GM21515 (cell line): ENCODE measurements at regions not wholly inside any gene's neighbourhood (a gene's known extent, or its start where the extent isn't known, plus 50 kb on each side); places are given as distances from the start of the nearest gene placed in this dataset.

Experiments used
- ATAC-seq: cut with Tn5 transposase; IDR thresholded peaks from one replicate; pipeline ENCODE4 v1.9.1; 2021; ENCODE audit not compliant: unreplicated experiment

DNA sequence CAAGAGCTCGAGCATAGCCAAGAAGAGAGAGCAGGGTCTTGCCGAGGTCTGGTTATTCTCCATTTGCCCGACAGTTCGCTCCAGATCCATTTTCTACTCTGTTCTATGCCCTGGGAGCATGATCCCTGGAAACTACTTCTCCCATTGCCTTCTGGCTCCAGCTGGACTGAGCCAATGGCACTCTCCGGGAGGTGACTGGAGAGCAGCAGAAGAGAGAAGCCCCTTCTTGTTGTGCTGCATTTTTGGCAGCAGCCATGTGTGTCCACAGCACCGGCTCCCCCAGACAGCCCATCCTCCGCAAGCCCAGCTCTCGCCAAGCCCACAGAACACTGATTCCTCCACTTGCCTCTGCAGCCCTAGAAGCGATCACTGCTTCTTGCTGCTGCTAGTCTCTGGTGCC is 345.5 kb downstream of the TNS1 start:
- no peak for ATAC-seq

DNA sequence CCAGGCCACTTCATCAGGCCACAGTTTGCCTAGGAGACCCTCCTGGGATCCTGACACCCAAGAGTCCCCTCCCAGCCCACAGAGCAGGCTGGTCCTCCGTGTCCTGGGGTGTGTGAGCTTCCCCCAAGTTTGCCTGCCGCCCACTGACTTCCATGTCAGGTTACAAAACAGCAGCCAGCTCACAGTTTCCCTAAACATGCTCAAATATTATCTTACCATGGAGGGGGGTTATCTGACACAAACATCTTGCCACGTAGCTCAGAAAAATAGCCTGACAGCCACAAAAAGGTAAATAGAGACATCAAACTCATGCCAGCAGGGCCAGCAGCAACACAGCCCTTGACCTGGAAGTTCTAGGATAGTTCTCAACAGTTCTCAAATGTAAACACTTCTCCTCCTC is 346.5 kb downstream of the TNS1 start:
- no peak for ATAC-seq

DNA sequence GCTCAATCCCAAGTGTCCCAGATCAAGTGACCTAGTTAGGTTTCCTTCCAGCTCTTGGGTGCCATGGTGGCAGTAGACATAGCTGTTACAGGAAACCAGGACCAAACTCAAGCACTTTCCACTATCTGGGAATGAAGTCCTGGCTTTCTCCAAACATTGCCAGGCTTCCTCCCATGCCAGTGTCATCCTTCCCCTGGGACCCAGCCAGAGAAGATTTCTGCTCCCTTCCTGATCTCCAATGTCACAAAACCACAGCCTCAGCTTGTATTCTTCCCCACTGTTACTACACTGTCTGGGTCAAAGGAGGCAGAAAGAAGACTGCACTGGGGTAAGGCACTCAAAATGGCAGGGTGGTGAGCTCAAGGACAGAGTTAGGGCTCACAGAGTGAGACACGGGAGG is 347.1 kb downstream of the TNS1 start:
- no peak for ATAC-seq

DNA sequence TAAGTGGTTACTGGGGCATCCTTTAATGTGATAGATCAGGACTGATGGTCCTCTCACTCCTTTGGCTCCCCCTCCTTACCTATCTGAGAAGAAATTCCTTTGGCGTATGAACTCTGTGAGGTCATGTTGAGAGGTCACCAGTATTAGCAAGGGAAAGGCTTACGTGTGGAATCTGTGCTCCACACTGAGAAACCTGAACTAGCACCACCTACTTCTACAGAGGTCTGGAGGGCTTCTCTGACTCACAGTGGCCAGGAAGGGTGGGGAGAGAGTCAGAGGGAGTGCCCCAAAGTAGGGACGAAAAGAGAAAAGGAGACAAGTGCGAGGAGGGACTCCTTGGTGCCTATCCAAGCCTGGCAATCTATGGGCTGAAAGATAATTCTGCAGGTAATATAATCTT is 348.6 kb downstream of the TNS1 start:
- ATAC-seq: no peak

DNA sequence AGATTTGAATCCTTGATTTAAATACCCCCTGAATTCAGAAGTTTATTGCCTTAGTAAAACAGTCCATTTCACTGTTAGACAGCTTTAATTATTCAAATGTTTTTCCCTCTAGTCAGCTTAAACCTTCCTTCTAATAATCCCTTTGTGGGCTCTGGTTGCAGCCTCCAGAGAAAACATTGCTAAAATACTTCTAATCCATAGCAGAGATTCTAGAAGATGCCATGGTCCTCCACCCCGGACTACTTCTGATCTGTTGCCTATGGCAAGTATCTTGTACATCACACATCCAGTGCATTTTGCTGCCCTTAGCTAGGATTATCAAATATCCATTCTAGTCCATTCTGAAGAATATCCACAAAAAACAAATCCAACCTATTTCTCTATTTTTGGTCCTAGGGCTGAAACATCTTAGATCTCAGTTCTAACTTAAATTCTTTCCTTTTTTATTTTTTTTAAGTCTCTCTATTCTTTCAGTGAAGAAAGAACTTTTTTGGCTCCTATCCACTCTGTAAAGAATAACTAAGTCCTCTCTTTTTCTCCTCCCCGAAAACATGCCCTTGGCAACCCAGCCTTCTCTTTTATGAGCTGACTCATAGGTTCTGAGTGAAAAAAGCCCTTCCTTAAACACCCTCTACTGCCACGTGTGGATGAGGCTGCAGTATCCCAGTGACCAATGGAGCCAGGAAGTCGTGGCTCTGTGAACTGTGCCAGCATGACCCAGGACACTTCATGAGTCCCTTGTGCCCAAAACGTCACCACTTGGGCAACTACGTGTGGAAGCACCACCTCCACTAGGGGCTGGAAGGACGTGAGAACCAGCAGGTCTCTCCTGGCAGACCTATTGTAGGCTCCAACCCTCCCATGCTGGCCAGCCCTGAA is 349.8 kb downstream of the TNS1 start:
- ATAC-seq: no peak

DNA sequence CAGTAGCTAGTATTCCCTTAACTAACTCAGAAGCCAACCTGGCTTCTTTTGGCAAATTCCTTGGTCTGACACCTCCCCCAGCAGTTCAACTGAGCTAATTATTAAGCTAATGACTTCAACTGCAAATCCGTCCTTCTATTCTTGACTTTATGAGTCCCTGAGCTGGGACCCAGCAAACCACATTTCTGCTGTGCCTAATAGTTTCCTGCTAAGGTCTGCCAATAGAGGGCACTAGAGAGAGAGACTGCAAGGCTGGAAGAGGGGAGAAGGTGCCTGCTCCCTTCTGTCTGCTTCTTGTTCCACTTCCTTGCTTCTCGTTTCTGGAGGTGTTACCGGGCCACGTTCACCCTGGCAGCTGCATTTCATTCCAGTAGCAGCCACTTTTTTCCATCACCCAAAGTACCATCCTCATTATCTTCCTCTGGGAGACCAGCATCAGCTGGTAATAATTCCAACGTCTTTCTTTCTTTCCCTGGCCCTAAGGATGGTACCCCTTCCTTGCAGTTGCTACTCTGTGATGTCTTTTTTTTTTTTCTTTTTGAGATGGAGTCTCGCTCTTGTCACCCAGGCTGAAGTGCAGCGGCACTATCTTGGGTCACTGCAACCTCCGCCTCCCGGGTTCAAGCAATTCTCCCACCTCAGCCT is 352.0 kb downstream of the TNS1 start:
- no peak for ATAC-seq

DNA sequence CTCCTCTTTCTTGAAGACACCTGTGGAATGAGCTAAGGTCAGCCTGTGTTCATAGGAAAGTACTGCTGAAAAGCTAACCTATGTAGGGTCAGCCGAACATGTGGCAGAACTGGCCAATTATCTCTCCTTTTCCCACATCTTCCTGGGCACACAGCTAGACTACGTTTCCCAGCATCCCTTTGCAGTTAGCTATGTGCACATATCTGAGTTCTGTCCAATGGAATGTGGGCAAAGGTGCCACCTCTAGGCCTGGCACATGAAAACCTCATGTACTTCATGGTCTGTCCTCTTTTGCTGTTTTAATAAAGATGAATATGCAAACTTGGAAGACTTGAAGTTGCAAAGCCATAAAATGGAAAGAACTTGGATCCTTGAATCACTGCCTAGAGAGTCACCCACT is 352.6 kb downstream of the TNS1 start:
- ATAC-seq: no peak

DNA sequence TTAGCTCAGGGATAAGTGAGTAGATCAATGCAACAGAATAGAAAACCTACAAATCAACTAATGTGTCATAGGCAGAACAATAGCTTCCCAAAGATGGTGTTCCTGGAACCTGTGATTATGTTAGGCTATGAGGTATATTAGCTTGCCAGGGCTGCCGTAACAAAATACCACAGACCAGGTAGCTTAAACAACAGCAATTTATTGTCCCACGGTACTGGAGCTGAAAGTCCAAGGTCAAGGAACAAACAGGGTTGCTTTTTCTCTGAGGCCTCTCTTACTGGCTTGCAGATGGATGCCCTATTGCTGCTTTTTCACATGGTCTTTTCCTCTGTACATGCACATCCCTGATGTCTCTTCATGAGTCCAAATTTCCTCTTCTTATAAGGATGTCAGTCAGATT is 354.9 kb downstream of the TNS1 start:
- no peak for ATAC-seq

DNA sequence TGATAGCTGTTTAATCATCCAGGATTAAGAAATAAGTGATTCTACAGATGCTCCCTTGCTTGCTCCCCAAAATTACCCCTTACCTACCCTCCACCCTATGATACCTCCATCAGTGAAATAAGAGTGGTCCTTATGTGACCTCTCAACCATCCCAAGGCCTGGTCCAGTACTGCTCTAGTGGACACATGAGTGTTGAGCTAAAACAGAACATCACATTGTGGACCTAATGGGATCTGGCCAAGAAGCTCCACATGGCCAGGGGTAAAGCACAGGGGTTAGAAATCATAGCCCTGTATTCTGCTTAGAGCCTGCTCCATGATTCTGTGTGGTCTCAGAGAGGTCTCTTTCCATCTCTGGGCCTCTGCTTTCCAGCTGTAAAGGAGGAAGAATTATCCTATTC is 355.6 kb downstream of the TNS1 start:
- no peak for ATAC-seq

DNA sequence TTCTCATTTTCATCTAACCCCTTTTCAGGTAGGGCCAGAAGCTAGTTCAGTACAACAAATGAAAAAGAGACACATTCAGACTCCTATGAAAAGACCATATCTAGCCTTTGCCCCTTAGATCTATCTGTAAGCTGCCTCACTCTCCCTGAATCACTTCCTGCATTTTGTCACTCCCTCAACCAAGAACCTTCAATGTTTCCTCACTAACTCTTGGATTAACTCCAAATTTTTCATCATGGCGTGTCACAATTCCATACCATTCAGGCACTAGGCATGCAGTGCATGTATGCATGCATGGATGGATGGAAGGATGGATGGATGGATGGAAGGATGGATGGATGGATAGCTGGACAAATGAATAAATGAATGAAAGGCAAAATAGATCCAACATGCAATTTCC is 356.9 kb downstream of the TNS1 start:
- no peak for ATAC-seq

DNA sequence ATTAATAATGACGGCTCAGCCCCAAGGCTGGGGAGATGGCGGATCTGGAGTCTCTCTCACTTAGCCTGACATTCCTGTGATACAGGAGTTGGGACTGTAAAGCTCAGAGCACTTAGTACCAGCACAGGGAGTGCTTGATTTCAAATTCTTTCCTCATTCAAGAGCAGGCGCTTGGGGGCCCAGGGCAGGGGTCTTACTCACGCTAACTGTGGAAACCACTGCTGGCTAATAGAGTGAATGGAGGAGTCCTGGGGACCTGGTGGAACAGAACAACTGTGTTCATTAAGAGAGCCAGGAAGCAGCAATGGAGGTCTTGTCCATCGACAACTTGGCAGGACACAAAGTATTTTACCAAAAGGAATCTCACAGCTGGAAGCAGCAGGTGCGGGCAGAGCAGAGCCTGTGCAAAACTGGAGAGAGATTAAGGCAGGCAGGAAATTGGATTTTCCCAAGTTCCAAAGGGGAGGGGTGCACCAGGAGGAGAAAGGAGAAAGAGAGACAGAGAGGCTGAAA is 358.9 kb downstream of the TNS1 start:
- no peak for ATAC-seq

DNA sequence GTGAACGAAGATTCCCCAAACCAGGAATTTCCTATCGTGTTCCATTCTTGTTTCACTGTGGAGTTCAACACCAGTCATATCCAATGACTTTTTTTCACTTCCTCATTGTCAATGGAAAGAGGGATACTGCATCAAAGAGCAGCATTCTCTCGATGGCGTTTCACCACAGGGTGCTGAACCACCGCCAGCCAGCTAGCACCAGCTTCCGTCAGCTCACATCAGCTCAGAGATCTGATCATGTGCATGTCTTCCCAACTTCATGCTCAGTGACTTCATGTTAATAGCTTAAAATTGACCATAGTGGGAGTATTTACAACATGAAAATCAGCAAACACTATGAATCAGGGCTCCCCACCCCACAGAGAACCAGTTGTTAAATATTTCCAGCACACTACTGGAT is 359.9 kb downstream of the TNS1 start:
- no peak for ATAC-seq

DNA sequence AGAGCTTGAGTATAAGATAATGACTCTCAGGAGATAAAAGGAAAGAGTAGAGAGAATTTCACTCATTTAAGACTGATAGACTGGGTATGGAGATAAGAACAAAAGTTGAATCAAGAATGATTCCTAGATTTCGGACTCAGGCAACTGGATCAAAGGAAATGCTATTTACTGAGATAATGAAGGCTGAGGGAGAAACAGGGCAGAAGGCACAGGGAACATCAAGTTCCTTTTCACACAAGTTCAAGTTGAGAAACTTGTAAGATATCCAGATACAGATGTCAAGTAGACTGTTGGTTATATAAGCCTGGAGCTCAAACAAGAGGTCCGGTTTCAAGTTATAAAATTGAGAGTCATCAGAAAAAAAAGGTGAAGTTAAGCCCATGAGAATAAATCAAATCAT is 360.8 kb downstream of the TNS1 start:
- no peak for ATAC-seq

DNA sequence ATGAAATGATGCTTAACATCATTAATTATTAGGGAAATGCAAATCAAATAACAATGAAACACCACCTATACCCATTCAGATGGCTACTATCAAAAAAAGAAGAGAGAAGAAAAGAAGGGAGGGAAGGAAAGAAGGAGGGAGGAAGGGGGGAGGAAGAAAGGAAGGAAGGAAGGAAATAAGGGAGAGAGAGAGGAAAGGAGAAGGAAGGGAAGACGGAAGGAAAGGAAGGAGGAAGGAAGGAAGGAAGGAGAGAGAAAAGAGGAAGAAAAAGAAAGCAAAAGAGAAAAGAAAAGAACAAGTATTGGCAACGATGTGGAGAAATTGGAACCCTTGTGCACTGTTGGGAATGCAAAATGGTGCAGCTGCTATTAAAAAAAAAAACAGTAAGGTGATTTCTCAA is 363.3 kb downstream of the TNS1 start:
- no peak for ATAC-seq

DNA sequence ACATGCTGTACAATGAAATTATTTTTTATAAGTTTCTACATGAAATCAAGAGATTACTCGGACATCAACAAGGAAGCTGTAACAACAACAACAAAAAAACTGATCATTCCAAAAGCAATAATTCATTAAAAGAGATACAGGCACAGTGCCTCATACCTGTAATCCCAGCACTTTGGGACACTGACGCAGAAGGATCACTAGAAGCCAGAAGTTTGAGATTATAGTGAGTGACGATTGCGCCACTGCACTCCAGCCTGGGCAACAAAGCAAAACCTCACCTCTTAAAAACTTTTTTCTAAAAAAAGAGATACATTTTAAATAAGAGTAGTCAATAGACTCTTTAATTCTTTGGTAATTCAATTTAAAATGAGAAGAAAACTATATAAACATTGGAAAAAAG is 364.3 kb downstream of the TNS1 start:
- no peak for ATAC-seq

DNA sequence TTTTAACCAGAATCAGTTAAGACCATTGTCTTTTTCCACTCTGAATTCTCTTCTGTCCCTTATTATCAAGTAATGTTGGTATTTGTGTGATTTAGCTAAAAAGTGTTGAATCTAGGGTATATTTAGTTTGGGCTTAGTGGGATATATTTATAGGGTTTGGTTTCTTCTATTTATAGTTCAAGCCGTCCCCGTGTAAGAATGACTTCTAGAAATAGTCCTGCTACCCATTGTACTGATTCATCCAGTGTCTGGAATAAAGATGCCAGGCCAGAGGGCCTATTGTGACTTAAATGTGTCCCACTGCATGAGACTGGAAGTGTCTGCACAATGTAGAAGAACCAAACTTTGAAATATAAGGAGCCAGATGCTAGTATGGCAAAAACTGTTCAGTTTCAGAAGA is 364.8 kb downstream of the TNS1 start:
- no peak for ATAC-seq

DNA sequence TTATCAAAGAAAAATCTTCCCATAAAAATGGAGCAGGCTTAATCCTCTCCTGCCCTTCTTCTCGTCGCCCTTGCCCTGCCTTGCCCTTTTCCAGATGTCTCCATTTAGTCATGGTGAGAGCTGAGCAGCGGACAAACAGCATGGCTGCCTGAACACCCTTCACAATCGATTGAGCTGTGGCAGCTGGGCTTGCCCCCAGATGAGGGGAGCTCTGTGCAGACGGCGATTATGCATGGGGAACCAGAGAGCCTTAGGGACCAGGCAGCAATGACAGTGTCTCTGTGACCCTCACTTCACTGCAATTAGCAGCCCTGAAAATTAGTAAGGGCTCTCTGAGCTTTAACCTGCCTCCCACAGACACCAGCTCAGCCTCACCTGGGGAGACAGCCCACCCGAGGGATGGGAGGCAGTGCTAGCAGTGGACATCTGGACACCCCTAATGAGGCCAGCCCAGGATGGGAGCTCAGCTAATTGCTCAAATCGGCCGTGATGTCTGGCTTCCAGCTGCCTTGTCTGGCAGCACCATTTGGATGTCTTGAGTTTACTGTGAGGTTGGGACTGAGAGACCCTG is 365.7 kb downstream of the TNS1 start:
- no peak for ATAC-seq

DNA sequence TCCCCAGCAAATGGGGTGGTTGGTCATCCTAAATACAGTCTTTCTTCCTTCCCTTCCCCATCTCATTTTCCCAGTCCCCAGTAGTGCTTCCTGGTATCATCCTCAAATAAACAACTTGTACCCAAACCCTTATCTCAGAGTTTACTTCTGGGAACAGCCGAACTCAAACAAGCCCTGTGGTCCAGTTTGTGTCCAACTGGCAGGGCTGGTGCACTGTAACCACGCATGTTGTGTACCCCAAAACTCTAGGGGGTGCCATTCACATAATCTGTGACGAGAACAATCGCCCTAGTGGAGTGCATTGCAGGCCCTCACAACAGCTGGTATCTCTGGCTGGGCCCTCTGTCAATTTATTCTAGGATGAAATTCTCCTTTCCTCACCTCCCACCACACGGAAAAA is 366.2 kb downstream of the TNS1 start:
- no peak for ATAC-seq

DNA sequence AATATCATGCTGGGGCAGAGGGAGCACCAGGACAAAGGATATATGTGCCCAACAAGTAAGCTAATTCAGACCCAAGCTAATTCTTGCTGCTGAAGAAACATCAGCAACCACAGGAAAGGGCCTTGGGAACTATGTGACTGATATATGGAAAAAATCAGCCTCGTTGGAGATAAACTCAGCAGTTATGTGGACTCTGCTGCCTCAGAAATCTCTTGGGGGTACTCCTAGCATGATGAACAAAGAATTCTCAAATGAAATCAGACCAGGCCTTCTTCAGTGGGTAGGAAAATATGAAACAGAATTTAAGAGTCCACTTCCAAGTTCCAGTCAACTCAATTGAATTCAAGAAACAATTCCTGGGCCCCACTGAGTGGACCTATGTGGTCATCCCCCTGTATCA is 367.9 kb downstream of the TNS1 start:
- ATAC-seq: no peak

DNA sequence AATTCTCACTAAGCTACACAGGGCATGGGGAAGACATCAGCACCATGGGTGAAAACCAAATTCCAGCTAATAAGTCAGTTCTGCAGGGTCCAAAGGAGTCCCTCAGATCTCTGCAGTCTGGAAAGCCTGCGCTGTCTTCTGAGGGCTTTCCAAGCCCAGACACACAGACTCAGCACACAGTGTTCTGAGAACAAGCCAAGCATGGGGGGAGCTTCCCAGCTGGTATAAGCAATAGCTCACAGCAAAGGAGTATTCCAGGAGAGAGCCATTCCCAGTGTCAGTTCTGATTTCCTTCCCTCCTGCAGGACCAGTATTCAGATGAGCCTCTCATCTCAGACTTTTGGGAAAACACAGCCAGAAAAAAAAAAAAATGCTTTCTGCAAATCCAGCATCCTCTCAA is 370.8 kb downstream of the TNS1 start:
- no peak for ATAC-seq

DNA sequence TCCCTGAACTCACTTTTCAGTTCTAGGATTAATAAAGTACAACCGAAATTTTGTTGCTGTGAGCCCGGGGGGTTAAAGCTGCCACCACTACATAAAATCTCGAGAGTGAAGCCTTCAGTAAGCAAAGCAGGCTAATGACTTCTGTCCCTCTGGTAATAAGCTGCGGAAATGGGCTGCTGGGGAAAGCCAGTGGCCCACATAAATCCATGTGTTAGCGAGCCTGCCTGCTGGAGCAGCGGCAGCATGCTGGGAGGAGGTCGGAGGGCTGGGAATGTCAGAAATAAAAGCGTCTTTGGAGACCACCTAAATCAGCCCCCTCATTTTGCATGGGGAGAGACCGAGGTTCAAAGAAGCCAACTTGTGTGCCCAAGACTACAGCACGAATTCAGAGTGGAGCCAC is 371.7 kb downstream of the TNS1 start:
- ATAC-seq: no peak

DNA sequence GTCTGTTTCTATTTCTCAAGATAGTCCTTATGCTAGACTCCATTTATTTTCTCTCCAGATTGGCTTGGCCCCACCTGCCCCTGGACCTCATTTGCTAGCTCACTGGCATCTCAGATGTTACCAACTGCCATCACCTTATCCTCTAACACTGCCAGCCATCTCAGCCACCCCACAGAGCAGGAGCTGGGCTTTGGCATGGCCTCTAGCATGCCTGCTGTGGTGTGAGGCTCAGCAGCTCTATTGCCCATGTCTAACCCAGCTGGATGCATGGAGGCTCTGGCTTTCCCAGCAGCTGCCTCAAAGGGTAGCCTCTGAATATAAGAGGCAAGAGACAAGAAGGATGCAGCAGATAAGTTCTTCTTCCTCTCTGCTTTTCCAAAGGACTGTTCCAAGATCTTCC is 373.4 kb downstream of the TNS1 start:
- ATAC-seq: no peak
